MV-4-11 (cell line): ENCODE measurements at regions not wholly inside any gene's neighbourhood (a gene's known extent, or its start where the extent isn't known, plus 50 kb on each side); places are given as distances from the start of the nearest gene placed in this dataset.

Experiments
- DNase-seq: peaks from one replicate; lab custom pipeline; 2025; lab: John Stamatoyannopoulos, UW

DNA sequence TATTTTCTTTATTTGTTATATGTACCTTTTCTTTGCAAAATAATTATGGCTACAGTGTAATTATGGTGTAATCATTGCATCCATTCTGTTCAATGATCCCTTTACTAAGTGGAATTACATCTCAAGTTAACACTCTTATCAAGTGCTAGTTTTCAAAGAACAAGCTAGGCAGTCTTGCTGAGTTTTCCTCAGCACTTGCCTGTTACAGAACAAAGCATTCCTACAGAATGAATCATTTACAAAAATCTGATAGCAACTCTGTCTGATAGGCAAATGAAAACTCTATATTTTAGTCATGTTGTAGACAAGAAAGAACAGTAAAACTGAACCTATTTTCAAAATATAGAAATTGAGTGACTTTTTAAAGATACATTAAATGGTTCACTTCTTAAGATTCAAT is 109.8 kb upstream of the POU3F2 start:
- no peak for DNase-seq

DNA sequence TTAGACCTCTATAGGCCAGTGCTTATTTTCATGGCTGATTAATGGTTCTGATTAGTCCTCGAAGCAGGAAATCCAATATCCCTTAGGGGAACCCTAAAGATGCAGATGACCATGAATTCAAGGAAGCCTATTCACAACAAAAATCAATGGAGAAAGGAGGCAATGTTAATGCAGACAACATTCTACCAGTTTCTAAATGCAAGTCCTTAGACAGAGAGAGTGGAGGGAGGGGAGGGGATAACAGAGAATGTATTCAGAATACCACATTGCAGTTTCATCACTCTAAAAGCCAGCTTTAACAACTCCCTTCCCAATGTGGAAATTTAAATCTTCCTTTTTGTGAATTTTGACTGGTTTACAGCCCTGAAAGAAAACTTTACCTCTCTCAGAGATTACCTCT is 87.1 kb upstream of the POU3F2 start:
- DNase-seq = no peak

DNA sequence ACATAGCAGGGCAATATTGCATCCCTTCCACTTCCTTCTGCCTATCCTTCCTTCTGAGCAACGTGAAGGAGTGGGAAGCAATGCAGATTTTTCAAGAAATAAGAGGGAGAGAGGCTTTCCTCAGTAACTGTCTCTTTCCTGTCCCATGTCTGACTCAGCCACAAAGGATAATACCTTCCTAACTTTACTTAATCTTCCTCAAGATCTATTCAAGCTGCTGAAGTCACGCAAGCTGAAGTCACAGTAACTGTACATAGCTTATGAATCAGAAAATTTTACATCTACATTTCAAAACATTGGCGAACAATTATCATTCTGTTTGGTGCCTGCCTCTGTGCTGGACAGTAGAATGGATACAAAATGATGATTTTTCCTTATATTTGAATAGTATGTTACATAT is 86.4 kb upstream of the POU3F2 start:
- no peak for DNase-seq

DNA sequence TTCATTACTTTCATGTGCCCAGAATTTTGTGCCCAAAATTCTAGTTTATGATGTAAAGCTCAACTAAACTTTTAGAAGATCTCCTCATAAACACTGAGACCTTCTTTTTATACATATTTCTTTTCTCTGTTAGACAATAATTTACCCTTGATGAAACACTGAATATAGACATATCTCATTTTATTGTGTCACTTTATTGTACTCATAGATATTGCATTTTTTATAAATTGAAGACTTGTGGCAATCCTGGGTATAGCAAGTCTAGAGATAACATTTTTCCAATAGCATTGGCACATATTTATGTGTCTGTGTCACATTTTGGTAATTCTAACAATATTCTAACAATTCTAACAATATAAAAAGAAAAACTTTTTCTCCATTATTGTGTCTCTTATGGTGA is 74.9 kb upstream of the POU3F2 start:
- no peak for DNase-seq

DNA sequence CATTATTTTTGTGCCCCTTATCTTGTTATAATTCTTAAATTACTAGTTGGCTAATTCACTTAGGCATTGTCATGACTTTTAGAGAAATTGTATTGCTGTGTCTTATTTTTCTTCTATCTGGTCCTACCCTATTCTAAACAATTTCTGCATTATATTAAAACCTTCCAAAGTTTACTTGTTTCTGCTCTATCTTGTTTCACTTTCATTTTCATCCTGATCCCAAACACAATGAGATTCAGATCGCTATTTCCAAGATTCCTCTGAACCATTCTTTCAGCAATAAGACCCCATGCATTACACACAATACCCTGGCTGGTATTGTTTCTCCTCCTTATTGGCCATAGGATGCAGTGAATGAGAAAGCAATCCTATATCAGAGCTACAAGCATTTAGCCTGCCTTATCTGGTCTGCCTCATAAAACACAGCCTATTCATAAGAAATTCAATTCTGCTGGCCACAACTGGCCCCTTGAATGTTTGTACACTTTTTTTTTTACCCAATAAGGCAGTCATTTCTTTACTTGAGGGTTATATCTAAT is 69.9 kb upstream of the POU3F2 start:
- DNase-seq = no peak

DNA sequence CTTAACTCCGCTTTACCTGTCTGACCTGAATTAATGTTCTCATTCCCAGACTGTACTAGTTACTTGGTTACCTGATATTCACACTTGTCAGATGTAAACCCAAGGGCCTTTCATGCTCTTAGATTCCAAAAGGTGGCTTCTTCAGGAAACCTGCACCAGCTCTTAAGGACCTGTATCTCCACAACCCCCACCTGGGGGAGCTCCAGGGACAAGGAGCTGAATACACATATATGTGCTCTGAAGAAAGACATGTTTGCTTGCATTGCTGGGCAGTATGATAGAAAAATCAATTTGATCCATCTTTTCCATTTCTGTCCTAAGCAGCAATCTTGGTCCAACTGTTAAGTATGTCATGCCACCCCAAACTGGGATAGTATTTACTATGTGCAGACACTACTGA is 64.8 kb upstream of the POU3F2 start:
- no peak for DNase-seq

DNA sequence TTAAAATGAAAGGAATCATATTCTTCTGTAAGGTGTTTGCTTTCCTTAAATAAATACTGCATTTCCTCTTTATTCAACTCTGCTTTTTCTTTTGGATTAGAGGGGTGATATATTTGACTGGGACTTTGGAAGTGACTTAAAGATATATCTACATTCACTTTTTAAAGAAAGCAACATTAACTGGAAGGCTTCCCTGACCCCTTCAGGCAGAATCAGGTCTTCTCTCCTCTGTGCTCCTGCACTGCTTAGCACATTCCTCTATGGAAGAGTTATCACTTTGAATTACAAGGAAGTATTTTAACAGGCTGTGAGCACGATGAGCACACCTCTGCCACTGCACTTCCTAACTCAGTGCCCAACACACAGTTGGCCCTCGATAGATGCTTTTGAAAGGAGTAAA is 59.2 kb upstream of the POU3F2 start:
- no peak for DNase-seq

DNA sequence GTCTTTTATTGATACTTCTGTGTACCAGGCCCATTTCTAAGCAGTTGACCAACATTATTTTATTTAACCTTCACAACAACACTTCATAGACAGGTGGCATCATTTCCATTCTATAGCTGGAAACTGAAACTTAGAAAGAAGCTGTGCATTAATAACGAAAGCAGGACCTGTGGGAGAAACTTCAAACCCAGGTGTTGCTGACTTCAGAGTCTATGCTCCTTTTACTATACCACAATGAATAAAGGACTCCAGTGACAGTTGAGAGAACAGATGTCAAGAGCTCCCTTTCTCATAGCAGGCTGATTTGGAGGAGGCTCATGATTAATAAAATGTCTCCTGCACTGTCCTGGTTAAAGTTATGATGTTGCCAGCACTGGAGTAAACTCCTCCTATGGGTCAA is 56.6 kb upstream of the POU3F2 start:
- DNase-seq = no peak

DNA sequence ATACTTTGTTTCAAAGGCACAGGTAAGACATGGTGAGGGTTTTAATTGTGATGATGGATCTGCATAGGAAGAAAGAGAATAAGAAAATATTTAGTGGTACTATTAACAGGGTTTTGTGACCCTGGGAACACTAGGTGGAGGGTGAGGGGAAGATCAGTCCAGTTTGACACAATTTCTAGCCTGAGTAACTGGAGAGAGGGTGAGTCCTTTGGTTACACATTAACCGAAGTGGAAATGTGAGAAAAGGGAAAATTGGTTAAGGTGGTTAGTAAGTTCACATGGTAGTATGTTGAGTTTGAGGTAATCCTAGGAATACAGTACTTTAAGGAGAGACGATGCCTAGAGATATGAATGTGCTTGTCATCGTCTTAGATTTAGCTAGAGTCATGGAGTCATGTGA is 54.8 kb upstream of the POU3F2 start:
- no peak for DNase-seq

DNA sequence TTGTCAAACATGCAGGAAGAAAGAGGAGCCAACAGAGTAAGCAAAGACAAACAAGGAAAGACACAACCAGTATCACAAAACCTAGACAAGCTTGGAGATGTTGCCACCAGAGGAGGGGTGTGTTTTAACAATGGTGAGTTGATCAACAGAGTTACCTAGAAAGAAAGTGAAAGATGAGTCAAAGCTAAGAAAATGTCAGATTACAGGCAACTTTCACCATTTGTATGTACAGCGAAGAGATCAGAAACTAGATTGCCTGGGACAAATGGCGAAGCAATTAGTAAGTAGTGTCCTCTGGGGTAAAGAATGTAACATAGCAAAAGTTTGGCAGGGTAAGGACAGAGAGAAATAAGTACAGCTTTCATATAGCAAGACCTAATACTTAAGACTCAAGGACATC is 51.6 kb upstream of the POU3F2 start:
- DNase-seq = no peak

DNA sequence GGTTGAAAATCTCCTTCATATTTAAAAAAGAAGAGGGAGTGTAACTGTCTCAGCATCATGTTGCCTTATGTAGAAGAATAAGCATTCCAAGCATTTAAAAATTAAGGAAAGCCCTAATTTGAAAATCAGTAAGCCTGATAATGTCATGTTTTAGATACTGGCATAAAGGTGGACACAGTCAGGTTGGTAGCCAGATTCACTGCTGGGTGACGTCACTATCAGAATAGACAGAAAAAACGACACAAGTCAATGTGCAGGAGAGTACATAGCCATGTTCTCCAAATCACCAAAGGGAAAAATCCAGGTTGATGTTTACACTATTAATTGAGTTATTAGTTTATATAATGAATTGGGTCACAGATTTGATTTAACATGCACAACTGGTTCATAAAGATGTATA is 50.8 kb upstream of the POU3F2 start:
- DNase-seq = no peak
